HCT116 (cell line): ENCODE measurements at regions not wholly inside any gene's neighbourhood (a gene's known extent, or its start where the extent isn't known, plus 50 kb on each side); places are given as distances from the start of the nearest gene placed in this dataset.

Experiments used
- ATAC-seq: fragments of 200-7000 bp; cut with Tn5 transposase; 2 replicates; pipeline ENCODE4 v1.9.1; 2020; ENCODE audit warnings: mild to moderate bottlenecking, moderate library complexity
- BruUV-seq: library from RNA; stranded (reverse); fragments of 400-500 nt; replicated peaks from 2 replicates; lab custom pipeline; 2021; lab: Mats Ljungman, UMichigan
- CTCF ChIA-PET: fragments of 300-600 bp; sonication (Branson Sonifier 250); formaldehyde crosslinking; loops from one replicate; lab custom pipeline; 2021; ENCODE audit warnings: antibody characterized with exemption; lab: Charles Lee
- POLR2A ChIA-PET: fragments of 300-600, 350-600 bp; sonication (Branson Sonifier 250); formaldehyde crosslinking; loops from one replicate; lab custom pipeline; 2021; ENCODE audit warnings: antibody characterized with exemption; lab: Charles Lee
- RAD21 ChIA-PET, 2 experiments: fragments of 300-600 bp; sonication (Branson Sonifier 250); formaldehyde crosslinking; loops; one replicate each; lab custom pipeline; 2023; ENCODE audit warnings: low total read pairs in 2 of 2; ENCODE audit not compliant: uncharacterized antibody in 2 of 2, unreplicated experiment in 2 of 2, low non-redundant PET in 1 of 2; lab: Charles Lee
- DNase-seq: peaks from one replicate; pipeline ENCODE4 v3.0.0-alpha.2; 2010; ENCODE audit warnings: low read depth, low spot score
- H2AFZ ChIP-seq: fragments of 200-600 bp; shearing (Covaris generic), sonication (generic); 2 replicates; pipeline ENCODE4 v1.6.1; 2017; ENCODE audit warnings: low read depth, mixed run types, mixed read lengths, antibody characterized with exemption, low read length; ENCODE audit not compliant: poor library complexity, severe bottlenecking
- H3K27ac ChIP-seq: 2 replicates; pipeline ENCODE4 v1.5.1; 2012; ENCODE audit warnings: low read depth, low read length
- H3K27me3 ChIP-seq: fragments of 200-600 bp; sonication (generic); 2 replicates; pipeline ENCODE4 v1.6.1; 2016; ENCODE audit warnings: mixed run types, low read length, mixed read lengths; ENCODE audit not compliant: insufficient read depth
- H3K36me3 ChIP-seq, 2 experiments: fragments of 200-500 bp in 1 of 2; fragments of 200-600 bp in 1 of 2; sonication (Bioruptor generic) in 1 of 2; sonication (generic) in 1 of 2; 2 replicates each; pipeline versions ENCODE4 v1.5.1 to v1.6.1; 2014 to 2016; ENCODE audit warnings: low read length in 2 of 2, inconsistent platforms in 1 of 2, mixed read lengths in 1 of 2, mixed run types in 1 of 2; ENCODE audit not compliant: insufficient read depth in 2 of 2, control insufficient read depth in 1 of 2
- H3K4me1 ChIP-seq, 2 experiments: fragments of 200-600 bp in 1 of 2; sonication (generic) in 1 of 2; 2 replicates each; pipeline versions ENCODE4 v1.5.1 to v1.6.1; 2012 to 2017; ENCODE audit warnings: low read length in 2 of 2, inconsistent platforms in 1 of 2, mild to moderate bottlenecking in 1 of 2, mixed read lengths in 1 of 2, mixed run types in 1 of 2, moderate library complexity in 1 of 2; ENCODE audit not compliant: insufficient read depth in 2 of 2, control insufficient read depth in 1 of 2
- H3K4me2 ChIP-seq: fragments of 200-600 bp; sonication (generic); 2 replicates; pipeline ENCODE4 v1.6.1; 2017; ENCODE audit warnings: mixed run types, low read length, mixed read lengths
- H3K4me3 ChIP-seq, 2 experiments: fragments of 200-600 bp in 1 of 2; sonication (generic) in 1 of 2; replicated peaks in 1 of 2; 2 replicates each; pipeline ENCODE4 v1.5.1; 2011 to 2016; ENCODE audit warnings: low read length in 2 of 2, control low read depth in 1 of 2, low read depth in 1 of 2, mild to moderate bottlenecking in 1 of 2, mixed read lengths in 1 of 2, mixed run types in 1 of 2
- H3K79me2 ChIP-seq: fragments of 200-600 bp; sonication (generic); 2 replicates; pipeline ENCODE4 v1.6.1; 2017; ENCODE audit warnings: mild to moderate bottlenecking, mixed run types, low read length, moderate library complexity, mixed read lengths; ENCODE audit not compliant: insufficient read depth
- H3K9ac ChIP-seq: fragments of 200-600 bp; sonication (generic); 2 replicates; pipeline ENCODE4 v1.6.1; 2016; ENCODE audit warnings: low read length, mixed read lengths
- H3K9me2 ChIP-seq: fragments of 200-600 bp; sonication (generic), shearing (Covaris generic); 2 replicates; pipeline ENCODE4 v1.6.1; 2017; ENCODE audit warnings: mixed run types, mild to moderate bottlenecking, moderate library complexity; ENCODE audit not compliant: insufficient read depth
- H3K9me3 ChIP-seq, 2 experiments: fragments of 200-500 bp in 1 of 2; fragments of 200-600 bp in 1 of 2; sonication (Bioruptor generic) in 1 of 2; sonication (generic) in 1 of 2; 2 replicates each; pipeline ENCODE4 v1.6.1; 2014 to 2017; ENCODE audit warnings: low read length in 2 of 2, mixed read lengths in 2 of 2, inconsistent platforms in 1 of 2, low read depth in 1 of 2, mild to moderate bottlenecking in 1 of 2, mixed run types in 1 of 2, moderate library complexity in 1 of 2; ENCODE audit not compliant: control insufficient read depth in 1 of 2, insufficient read depth in 1 of 2
- H4K20me1 ChIP-seq: fragments of 200-600 bp; sonication (generic), shearing (Covaris generic); 2 replicates; pipeline ENCODE4 v1.6.1; 2017; ENCODE audit warnings: mixed run types, mild to moderate bottlenecking, moderate library complexity; ENCODE audit not compliant: insufficient read depth
- CBX3 ChIP-seq: IDR thresholded peaks from 2 replicates; pipeline ENCODE4 v1.6.1; 2012; ENCODE audit warnings: low read depth
- CEBPB ChIP-seq: IDR thresholded peaks from 2 replicates; pipeline ENCODE4 v1.6.1; 2012; ENCODE audit warnings: low read depth
- EZH2 ChIP-seq: fragments of 200-600 bp; sonication (generic); IDR thresholded peaks from 2 replicates; pipeline ENCODE4 v1.6.1; 2017; ENCODE audit warnings: antibody characterized with exemption, mixed run types
- FOSL1 ChIP-seq: IDR thresholded peaks from 2 replicates; pipeline ENCODE4 v1.6.1; 2012; ENCODE audit warnings: low read depth
- JUND ChIP-seq: IDR thresholded peaks from 2 replicates; pipeline ENCODE4 v1.6.1; 2012
- POLR2A ChIP-seq: IDR thresholded peaks from 2 replicates; pipeline ENCODE4 v1.7.0; 2011; ENCODE audit warnings: borderline replicate concordance; ENCODE audit not compliant: insufficient read depth, insufficient read length; ENCODE audit errors: extremely low read depth
- POLR2AphosphoS5 ChIP-seq: IDR thresholded peaks from 2 replicates; pipeline ENCODE4 v1.6.1; 2011; ENCODE audit warnings: mild to moderate bottlenecking, low read depth, low read length, moderate library complexity
- RAD21 ChIP-seq: IDR thresholded peaks from 2 replicates; pipeline ENCODE4 v1.6.1; 2012; ENCODE audit warnings: low read depth, mild to moderate bottlenecking
- SIN3A ChIP-seq: IDR thresholded peaks from 2 replicates; pipeline ENCODE4 v1.6.1; 2012; ENCODE audit warnings: low read depth
- SP1 ChIP-seq: IDR thresholded peaks from 2 replicates; pipeline ENCODE4 v1.6.1; 2012; ENCODE audit warnings: low read depth
- intact Hi-C: fragments of 100-400 bp; cut with micrococcal nuclease; formaldehyde crosslinking; loops from 2 replicates; pipeline ENCODE4 v1.10.0; 2022
- TF ChIP-seq, protein P1 (sequence below): IDR thresholded peaks from 2 replicates; pipeline ENCODE4 v1.6.1; 2011; ENCODE audit warnings: mild to moderate bottlenecking, low read length, moderate library complexity; ENCODE audit not compliant: insufficient replicate concordance; ENCODE audit errors: extremely low read depth
- TF ChIP-seq, protein P2 (sequence below): IDR thresholded peaks from 2 replicates; pipeline ENCODE4 v1.6.1; 2012
- TF ChIP-seq, protein P3 (sequence below): IDR thresholded peaks from 2 replicates; pipeline ENCODE4 v1.6.1; 2012
- TF ChIP-seq, protein P4 (sequence below), 3 experiments: fragments of 200-600 bp in 1 of 3; sonication (generic) in 1 of 3; IDR thresholded peaks in 2 of 3; conservative IDR thresholded peaks in 1 of 3; 2 replicates each; pipeline ENCODE4 v1.5.1; 2012 to 2017; ENCODE audit warnings: low read depth in 2 of 3, low read length in 2 of 3, antibody characterized with exemption in 1 of 3, borderline replicate concordance in 1 of 3, control low read depth in 1 of 3, mild to moderate bottlenecking in 1 of 3, mixed read lengths in 1 of 3, mixed run types in 1 of 3, moderate library complexity in 1 of 3; ENCODE audit not compliant: insufficient read depth in 1 of 3

DNA sequence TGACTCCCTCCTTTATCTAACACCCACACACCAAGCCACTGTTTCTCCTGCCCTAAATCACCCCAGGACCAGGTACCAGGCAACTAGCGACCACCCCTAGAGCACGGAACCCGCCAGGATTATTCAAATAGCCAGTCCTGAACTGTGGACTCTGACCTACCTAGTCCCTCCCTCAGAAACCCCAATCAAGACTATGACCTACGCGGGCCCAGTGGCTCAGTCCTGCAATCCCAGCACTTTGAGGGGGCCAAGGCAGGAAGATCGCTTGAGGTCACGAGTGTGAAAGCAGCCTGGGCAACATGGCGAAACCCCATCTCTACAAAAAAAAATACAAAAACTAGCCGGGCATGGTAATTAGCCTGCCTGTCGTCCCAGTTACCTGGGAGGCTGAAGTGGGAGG lies 232.8 kb upstream of the FOXK1 start (continued):
- TF ChIP-seq, protein P1, sequence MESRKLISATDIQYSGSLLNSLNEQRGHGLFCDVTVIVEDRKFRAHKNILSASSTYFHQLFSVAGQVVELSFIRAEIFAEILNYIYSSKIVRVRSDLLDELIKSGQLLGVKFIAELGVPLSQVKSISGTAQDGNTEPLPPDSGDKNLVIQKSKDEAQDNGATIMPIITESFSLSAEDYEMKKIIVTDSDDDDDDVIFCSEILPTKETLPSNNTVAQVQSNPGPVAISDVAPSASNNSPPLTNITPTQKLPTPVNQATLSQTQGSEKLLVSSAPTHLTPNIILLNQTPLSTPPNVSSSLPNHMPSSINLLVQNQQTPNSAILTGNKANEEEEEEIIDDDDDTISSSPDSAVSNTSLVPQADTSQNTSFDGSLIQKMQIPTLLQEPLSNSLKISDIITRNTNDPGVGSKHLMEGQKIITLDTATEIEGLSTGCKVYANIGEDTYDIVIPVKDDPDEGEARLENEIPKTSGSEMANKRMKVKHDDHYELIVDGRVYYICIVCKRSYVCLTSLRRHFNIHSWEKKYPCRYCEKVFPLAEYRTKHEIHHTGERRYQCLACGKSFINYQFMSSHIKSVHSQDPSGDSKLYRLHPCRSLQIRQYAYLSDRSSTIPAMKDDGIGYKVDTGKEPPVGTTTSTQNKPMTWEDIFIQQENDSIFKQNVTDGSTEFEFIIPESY = no peak
- TF ChIP-seq SIN3A (no peak), SP1 (no peak), CBX3 (no peak), EZH2 (no peak), JUND (no peak), FOSL1 (no peak), POLR2AphosphoS5 (no peak), POLR2A (no peak), CEBPB (no peak), RAD21 (no peak)
- TF ChIP-seq, protein P2, sequence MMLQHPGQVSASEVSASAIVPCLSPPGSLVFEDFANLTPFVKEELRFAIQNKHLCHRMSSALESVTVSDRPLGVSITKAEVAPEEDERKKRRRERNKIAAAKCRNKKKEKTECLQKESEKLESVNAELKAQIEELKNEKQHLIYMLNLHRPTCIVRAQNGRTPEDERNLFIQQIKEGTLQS = no peak
- TF ChIP-seq, protein P3, sequence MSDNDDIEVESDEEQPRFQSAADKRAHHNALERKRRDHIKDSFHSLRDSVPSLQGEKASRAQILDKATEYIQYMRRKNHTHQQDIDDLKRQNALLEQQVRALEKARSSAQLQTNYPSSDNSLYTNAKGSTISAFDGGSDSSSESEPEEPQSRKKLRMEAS = no peak

DNA sequence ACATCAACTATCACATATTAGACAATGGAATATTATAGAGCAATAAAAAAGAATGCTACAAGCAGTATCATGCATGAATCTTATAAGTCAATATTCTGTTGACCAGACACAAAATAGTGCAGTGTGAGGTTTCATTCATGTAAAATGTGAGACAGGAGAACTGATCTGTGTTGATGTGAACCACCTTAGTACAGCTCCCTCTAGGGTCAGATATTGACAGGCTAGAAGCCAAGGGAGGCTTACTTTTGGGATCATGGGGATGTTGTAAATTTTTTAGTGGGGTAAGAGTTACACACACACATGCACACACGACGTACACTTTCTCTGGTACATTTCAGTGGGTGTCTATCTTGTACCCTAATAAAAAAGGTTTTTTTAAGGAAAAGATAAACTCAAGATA lies 231.6 kb upstream of the FOXK1 start:
- no peak overlapping the region for H3K27ac ChIP-seq
- TF ChIP-seq SP1 = no peak
- peak; percentile 19; the same call in 1 of the 2 replicates for TF ChIP-seq RAD21
- TF ChIP-seq, protein P4, sequence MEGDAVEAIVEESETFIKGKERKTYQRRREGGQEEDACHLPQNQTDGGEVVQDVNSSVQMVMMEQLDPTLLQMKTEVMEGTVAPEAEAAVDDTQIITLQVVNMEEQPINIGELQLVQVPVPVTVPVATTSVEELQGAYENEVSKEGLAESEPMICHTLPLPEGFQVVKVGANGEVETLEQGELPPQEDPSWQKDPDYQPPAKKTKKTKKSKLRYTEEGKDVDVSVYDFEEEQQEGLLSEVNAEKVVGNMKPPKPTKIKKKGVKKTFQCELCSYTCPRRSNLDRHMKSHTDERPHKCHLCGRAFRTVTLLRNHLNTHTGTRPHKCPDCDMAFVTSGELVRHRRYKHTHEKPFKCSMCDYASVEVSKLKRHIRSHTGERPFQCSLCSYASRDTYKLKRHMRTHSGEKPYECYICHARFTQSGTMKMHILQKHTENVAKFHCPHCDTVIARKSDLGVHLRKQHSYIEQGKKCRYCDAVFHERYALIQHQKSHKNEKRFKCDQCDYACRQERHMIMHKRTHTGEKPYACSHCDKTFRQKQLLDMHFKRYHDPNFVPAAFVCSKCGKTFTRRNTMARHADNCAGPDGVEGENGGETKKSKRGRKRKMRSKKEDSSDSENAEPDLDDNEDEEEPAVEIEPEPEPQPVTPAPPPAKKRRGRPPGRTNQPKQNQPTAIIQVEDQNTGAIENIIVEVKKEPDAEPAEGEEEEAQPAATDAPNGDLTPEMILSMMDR (IDR thresholded peaks at IDR 0.05 in 2 of 3, conservative IDR thresholded peaks at IDR 0.05 in 1 of 3; ENCODE audit: borderline replicate concordance in 1 of 3, insufficient read depth in 1 of 3, low read depth in 2 of 3, low read length in 2 of 3) = peak in 2 of 3 experiments; percentile 13 to 23; a peak in 1 of 6 replicates
- TF ChIP-seq, all 23 proteins: peak for 2
- Histone ChIP-seq H2AFZ (no peak overlapping the region), H3K4me1 (no peaks in the 10 kb centered on the region), H3K27me3 (no peaks in the 10 kb centered on the region), H3K9me3 (no peaks in the 10 kb centered on the region), H3K4me3 (no peak overlapping the region), H3K9ac (no peak overlapping the region), H4K20me1 (no peaks in the 10 kb centered on the region), H3K79me2 (no peaks in the 10 kb centered on the region), H3K4me2 (no peak overlapping the region), H3K36me3 (no peaks in the 10 kb centered on the region), H3K9me2 (no peaks in the 10 kb centered on the region)
- ATAC-seq (no peak; the same call in 1 of the 2 replicates), DNase-seq (peak; percentile 0)
- no TSS peak for BruUV-seq
- intact Hi-C loops = no loop called here
- CTCF ChIA-PET = no interaction called here
- POLR2A ChIA-PET = no interaction called here
- RAD21 ChIA-PET = no interaction called here
